PC-3 (cell line): ENCODE measurements at regions not wholly inside any gene's neighbourhood (a gene's known extent, or its start where the extent isn't known, plus 50 kb on each side); places are given as distances from the start of the nearest gene placed in this dataset.

Source experiments
- EZH2 ChIP-seq: fragments of 300-600 bp; sonication (generic); IDR thresholded peaks from one replicate; pipeline ENCODE4 v1.6.1; 2017; ENCODE audit warnings: antibody characterized with exemption, mild to moderate bottlenecking, low read length; ENCODE audit not compliant: unreplicated experiment
- EZH2phosphoT487 ChIP-seq: fragments of 300-600 bp; sonication (generic); IDR thresholded peaks from 2 replicates; pipeline ENCODE4 v1.6.1; 2018; ENCODE audit warnings: mild to moderate bottlenecking, antibody characterized with exemption, low read length, borderline replicate concordance
- TF ChIP-seq, protein P1 (sequence below): fragments of 300-600 bp; sonication (generic); conservative IDR thresholded peaks from 2 replicates; pipeline ENCODE4 v1.5.1; 2017; ENCODE audit warnings: antibody characterized with exemption, low read depth, mild to moderate bottlenecking, low read length

DNA sequence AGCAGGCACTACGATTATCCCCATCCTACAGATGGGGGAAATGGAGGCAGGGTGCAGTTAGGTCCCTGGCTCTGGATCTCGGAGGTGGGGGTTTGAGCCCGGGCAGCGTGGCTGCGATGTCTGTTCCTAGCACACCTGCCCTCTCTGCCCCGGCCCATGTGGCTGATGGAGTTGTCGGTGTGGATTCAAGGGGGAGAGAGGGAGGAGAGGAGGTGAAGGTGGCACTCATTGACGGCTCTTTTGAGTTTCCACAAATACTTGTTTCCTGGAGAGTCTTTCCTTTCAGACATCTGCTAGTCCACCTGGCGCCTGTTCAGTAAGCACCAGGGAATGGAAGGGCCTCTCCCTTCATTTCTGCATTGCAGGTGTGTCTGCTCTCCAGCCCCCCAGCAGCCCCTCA, 69.9 kb downstream of the ARHGEF18 start:
- TF ChIP-seq, protein P1, sequence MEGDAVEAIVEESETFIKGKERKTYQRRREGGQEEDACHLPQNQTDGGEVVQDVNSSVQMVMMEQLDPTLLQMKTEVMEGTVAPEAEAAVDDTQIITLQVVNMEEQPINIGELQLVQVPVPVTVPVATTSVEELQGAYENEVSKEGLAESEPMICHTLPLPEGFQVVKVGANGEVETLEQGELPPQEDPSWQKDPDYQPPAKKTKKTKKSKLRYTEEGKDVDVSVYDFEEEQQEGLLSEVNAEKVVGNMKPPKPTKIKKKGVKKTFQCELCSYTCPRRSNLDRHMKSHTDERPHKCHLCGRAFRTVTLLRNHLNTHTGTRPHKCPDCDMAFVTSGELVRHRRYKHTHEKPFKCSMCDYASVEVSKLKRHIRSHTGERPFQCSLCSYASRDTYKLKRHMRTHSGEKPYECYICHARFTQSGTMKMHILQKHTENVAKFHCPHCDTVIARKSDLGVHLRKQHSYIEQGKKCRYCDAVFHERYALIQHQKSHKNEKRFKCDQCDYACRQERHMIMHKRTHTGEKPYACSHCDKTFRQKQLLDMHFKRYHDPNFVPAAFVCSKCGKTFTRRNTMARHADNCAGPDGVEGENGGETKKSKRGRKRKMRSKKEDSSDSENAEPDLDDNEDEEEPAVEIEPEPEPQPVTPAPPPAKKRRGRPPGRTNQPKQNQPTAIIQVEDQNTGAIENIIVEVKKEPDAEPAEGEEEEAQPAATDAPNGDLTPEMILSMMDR, result no peak
- TF ChIP-seq EZH2 (no peak), EZH2phosphoT487 (no peak)
